ENCODE measurements at regions not wholly inside any gene's neighbourhood (a gene's known extent, or its start where the extent isn't known, plus 50 kb on each side); places are given as distances from the start of the nearest gene placed in this dataset.

GRCh38 chr4:79022529-79022928 is 83.3 kb upstream of the PAQR3 start:
- DNase-seq = no peak

GRCh38 chr4:79017481-79017880 is 78.2 kb upstream of the PAQR3 start:
- no peak for DNase-seq

- DNase-seq = no peak
Observed at GRCh38 chr4:79016878-79017277, 77.6 kb upstream of the PAQR3 start.

- no peak for DNase-seq
Observed at GRCh38 chr4:79015411-79015810, 76.2 kb upstream of the PAQR3 start.

GRCh38 chr4:79014230-79014629 is 75.0 kb upstream of the PAQR3 start:
- DNase-seq = peak; percentile 7

- no peak for DNase-seq
Observed at GRCh38 chr4:79013756-79014155, 74.5 kb upstream of the PAQR3 start.

GRCh38 chr4:78990938-78991810 is 51.9 kb upstream of the PAQR3 start:
- no peak for DNase-seq

- no peak for DNase-seq
Observed at GRCh38 chr4:78989697-78990270, 50.5 kb upstream of the PAQR3 start.
